HG02759 (cell line): ENCODE measurements at regions not wholly inside any gene's neighbourhood (a gene's known extent, or its start where the extent isn't known, plus 50 kb on each side); places are given as distances from the start of the nearest gene placed in this dataset.

Experiments
- ATAC-seq: cut with Tn5 transposase; IDR thresholded peaks from one replicate; pipeline ENCODE4 v1.9.1; 2021; ENCODE audit warnings: mild to moderate bottlenecking, moderate library complexity; ENCODE audit not compliant: unreplicated experiment

DNA sequence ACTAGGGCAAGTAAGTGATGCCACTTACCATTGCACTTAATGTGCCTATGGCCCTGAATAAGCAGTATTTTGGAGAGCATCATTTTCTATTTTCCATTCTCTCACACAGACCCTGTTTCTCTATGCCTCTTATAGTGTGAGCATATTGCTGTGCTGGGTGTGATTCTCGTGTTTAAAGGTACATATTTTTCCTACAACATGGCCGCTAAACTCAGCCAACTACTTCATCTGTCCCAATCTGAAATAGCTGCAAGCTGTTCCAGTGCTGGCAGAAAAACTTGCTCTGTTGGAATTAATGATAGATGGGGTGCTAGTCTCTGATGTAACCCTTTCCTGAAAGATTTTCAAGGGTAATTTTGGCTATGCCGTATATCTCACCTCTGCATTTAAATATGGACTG, 97.5 kb downstream of the ZNF326 start:
- no peak for ATAC-seq
